ENCODE measurements at regions not wholly inside any gene's neighbourhood (a gene's known extent, or its start where the extent isn't known, plus 50 kb on each side); places are given as distances from the start of the nearest gene placed in this dataset.

DNA sequence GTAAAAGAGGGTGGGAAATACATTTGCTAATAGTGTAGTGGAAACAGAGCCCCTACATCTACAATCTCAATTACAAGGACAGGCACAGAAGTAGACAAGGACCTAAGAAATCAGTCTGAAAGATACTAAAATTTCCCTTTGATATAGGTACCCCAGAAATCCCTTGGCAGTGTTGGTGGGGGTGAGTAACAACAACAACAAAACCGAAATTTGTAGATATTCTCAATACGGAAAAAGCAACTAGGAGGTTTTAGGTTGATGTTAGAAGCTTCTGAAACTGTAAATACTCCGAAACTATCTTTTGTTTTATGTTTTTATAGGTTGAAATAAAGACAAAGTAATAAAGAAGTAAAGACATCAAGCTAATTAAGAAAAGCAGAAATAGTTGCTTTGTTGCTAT lies 323.1 kb upstream of the CBLB start:
- intact Hi-C loops (cut with DNase I; ENCODE audit: low total_unique reads) = no loop called here
- H3K27ac ChIP-seq = no peak overlapping the region
- no peak overlapping the region for H3K4me3 ChIP-seq
- no peaks in the 10 kb centered on the region for H3K4me1 ChIP-seq
- H3K27me3 ChIP-seq = no peaks in the 10 kb centered on the region
- no peak for DNase-seq
- TF ChIP-seq, protein P1, sequence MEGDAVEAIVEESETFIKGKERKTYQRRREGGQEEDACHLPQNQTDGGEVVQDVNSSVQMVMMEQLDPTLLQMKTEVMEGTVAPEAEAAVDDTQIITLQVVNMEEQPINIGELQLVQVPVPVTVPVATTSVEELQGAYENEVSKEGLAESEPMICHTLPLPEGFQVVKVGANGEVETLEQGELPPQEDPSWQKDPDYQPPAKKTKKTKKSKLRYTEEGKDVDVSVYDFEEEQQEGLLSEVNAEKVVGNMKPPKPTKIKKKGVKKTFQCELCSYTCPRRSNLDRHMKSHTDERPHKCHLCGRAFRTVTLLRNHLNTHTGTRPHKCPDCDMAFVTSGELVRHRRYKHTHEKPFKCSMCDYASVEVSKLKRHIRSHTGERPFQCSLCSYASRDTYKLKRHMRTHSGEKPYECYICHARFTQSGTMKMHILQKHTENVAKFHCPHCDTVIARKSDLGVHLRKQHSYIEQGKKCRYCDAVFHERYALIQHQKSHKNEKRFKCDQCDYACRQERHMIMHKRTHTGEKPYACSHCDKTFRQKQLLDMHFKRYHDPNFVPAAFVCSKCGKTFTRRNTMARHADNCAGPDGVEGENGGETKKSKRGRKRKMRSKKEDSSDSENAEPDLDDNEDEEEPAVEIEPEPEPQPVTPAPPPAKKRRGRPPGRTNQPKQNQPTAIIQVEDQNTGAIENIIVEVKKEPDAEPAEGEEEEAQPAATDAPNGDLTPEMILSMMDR (IDR thresholded peaks at IDR 0.05) = no peak
- no peak for TF ChIP-seq POLR2A (IDR thresholded peaks at IDR 0.05)
- no peaks in the 10 kb centered on the region for H3K36me3 ChIP-seq
- no peaks in the 10 kb centered on the region for H3K9me3 ChIP-seq

DNA sequence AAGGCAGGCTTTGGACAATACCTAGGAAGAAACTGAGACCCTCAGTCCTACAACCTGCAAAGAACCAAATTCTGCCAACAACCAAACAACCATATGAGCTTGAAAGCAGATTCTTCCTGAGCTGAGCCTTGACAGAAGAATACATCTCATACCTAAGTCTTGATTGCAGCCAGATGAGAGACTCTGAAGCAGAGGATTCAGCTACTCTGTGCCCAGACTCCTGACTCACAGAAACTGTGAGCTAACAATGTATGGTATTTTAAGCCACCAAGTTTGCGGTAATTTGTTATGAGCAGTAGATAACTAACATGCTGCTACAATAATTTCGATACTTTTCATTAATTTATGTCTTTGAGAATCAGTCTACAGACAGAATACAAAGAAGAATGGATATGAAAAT lies 325.1 kb upstream of the CBLB start:
- no peak overlapping the region for H3K27ac ChIP-seq
- no peaks in the 10 kb centered on the region for H3K9me3 ChIP-seq
- intact Hi-C loops (cut with DNase I; ENCODE audit: low total_unique reads) = no loop called here
- no peak overlapping the region for H3K4me3 ChIP-seq
- no peaks in the 10 kb centered on the region for H3K4me1 ChIP-seq
- no peaks in the 10 kb centered on the region for H3K36me3 ChIP-seq
- H3K27me3 ChIP-seq = no peaks in the 10 kb centered on the region
- no peak for DNase-seq
- TF ChIP-seq, protein P1 (IDR thresholded peaks at IDR 0.05) = no peak
- no peak for TF ChIP-seq POLR2A (IDR thresholded peaks at IDR 0.05)

GRCh38 chr3:106194726-106195125 lies 325.9 kb upstream of the CBLB start:
- no peak for DNase-seq
- Histone ChIP-seq H3K27ac (no peak overlapping the region), H3K9me3 (no peaks in the 10 kb centered on the region), H3K4me1 (no peaks in the 10 kb centered on the region), H3K27me3 (no peaks in the 10 kb centered on the region), H3K4me3 (no peak overlapping the region), H3K36me3 (no peaks in the 10 kb centered on the region)
- TF ChIP-seq POLR2A (IDR thresholded peaks at IDR 0.05) = no peak
- TF ChIP-seq, protein P1 (IDR thresholded peaks at IDR 0.05) = no peak
- intact Hi-C loops (cut with DNase I; ENCODE audit: low total_unique reads) = no loop called here

GRCh38 chr3:106197532-106198194 lies 328.9 kb upstream of the CBLB start:
- no peaks in the 10 kb centered on the region for H3K4me1 ChIP-seq
- intact Hi-C loops (cut with DNase I; ENCODE audit: low total_unique reads) = no loop called here
- H3K36me3 ChIP-seq = no peaks in the 10 kb centered on the region
- no peaks in the 10 kb centered on the region for H3K9me3 ChIP-seq
- H3K27me3 ChIP-seq = no peaks in the 10 kb centered on the region
- no peak for DNase-seq
- TF ChIP-seq, protein P1 (IDR thresholded peaks at IDR 0.05) = no peak
- TF ChIP-seq POLR2A (IDR thresholded peaks at IDR 0.05) = no peak
- no peak overlapping the region for H3K4me3 ChIP-seq
- H3K27ac ChIP-seq = no peak overlapping the region

- no peak overlapping the region for H3K27ac ChIP-seq
- intact Hi-C loops (cut with DNase I; ENCODE audit: low total_unique reads) = no loop called here
- no peak for TF ChIP-seq POLR2A (IDR thresholded peaks at IDR 0.05)
- TF ChIP-seq, protein P1 (IDR thresholded peaks at IDR 0.05) = no peak
- no peaks in the 10 kb centered on the region for H3K9me3 ChIP-seq
- no peak overlapping the region for H3K4me3 ChIP-seq
- no peaks in the 10 kb centered on the region for H3K27me3 ChIP-seq
- no peaks in the 10 kb centered on the region for H3K4me1 ChIP-seq
- DNase-seq = no peak
- H3K36me3 ChIP-seq = no peaks in the 10 kb centered on the region
Measured at GRCh38 chr3:106204160-106204868, 335.5 kb upstream of the CBLB start.

All from uterus (tissue), 3 donors.